ENCODE measurements at regions not wholly inside any gene's neighbourhood (a gene's known extent, or its start where the extent isn't known, plus 50 kb on each side); places are given as distances from the start of the nearest gene placed in this dataset.

- no peak for TF ChIP-seq POLR2A (IDR thresholded peaks at IDR 0.05; ENCODE audit: low read depth, low read length)
- FAIRE-seq = no peak
- DNase-seq (ENCODE audit: insufficient read length, low spot score) = no peak
Measured at GRCh38 chr6:44500074-44500473, 112.6 kb downstream of the CDC5L start.

GRCh38 chr6:44503471-44503870 lies 116.0 kb downstream of the CDC5L start:
- DNase-seq (ENCODE audit: insufficient read length, low spot score) (no peak), FAIRE-seq (no peak)
- no peak for TF ChIP-seq POLR2A (IDR thresholded peaks at IDR 0.05; ENCODE audit: low read depth, low read length)

- FAIRE-seq (no peak), DNase-seq (ENCODE audit: insufficient read length, low spot score) (no peak)
- no peak for TF ChIP-seq POLR2A (IDR thresholded peaks at IDR 0.05; ENCODE audit: low read depth, low read length)
Measured at GRCh38 chr6:44504301-44504791, 116.8 kb downstream of the CDC5L start.

- FAIRE-seq (no peak), DNase-seq (ENCODE audit: insufficient read length, low spot score) (no peak)
- no peak for TF ChIP-seq POLR2A (IDR thresholded peaks at IDR 0.05; ENCODE audit: low read depth, low read length)
Measured at GRCh38 chr6:44505751-44506150, 118.2 kb downstream of the CDC5L start.

- no peak for FAIRE-seq
- no peak for TF ChIP-seq POLR2A (IDR thresholded peaks at IDR 0.05; ENCODE audit: low read depth, low read length)
- DNase-seq (ENCODE audit: insufficient read length, low spot score) = no peak
Measured at GRCh38 chr6:44507014-44507413, 119.5 kb downstream of the CDC5L start.

- no peak for TF ChIP-seq POLR2A (IDR thresholded peaks at IDR 0.05; ENCODE audit: low read depth, low read length)
- DNase-seq (ENCODE audit: insufficient read length, low spot score) (no peak), FAIRE-seq (no peak)
Measured at GRCh38 chr6:44508646-44509045, 121.1 kb downstream of the CDC5L start.

GRCh38 chr6:44511126-44511525 lies 123.6 kb downstream of the CDC5L start:
- no peak for TF ChIP-seq POLR2A (IDR thresholded peaks at IDR 0.05; ENCODE audit: low read depth, low read length)
- FAIRE-seq (no peak), DNase-seq (ENCODE audit: insufficient read length, low spot score) (no peak)

GRCh38 chr6:44512868-44513741 lies 125.6 kb downstream of the CDC5L start:
- no peak for TF ChIP-seq POLR2A (IDR thresholded peaks at IDR 0.05; ENCODE audit: low read depth, low read length)
- FAIRE-seq = no peak
- DNase-seq (ENCODE audit: insufficient read length, low spot score) = no peak

- DNase-seq (ENCODE audit: insufficient read length, low spot score) = no peak
- TF ChIP-seq POLR2A (IDR thresholded peaks at IDR 0.05; ENCODE audit: low read depth, low read length) = no peak
- no peak for FAIRE-seq
Measured at GRCh38 chr6:44514085-44514484, 126.6 kb downstream of the CDC5L start.

- FAIRE-seq (no peak), DNase-seq (ENCODE audit: insufficient read length, low spot score) (no peak)
- no peak for TF ChIP-seq POLR2A (IDR thresholded peaks at IDR 0.05; ENCODE audit: low read depth, low read length)
Measured at GRCh38 chr6:44514576-44515193, 127.2 kb downstream of the CDC5L start.

- no peak for TF ChIP-seq POLR2A (IDR thresholded peaks at IDR 0.05; ENCODE audit: low read depth, low read length)
- no peak for FAIRE-seq
- no peak for DNase-seq (ENCODE audit: insufficient read length, low spot score)
Measured at GRCh38 chr6:44522871-44523270, 135.4 kb downstream of the CDC5L start.

GRCh38 chr6:44524476-44525227 lies 137.1 kb downstream of the CDC5L start:
- FAIRE-seq = no peak

GRCh38 chr6:44525761-44526351 lies 138.3 kb downstream of the CDC5L start:
- DNase-seq (ENCODE audit: insufficient read length, low spot score) (no peak), FAIRE-seq (no peak)
- no peak for TF ChIP-seq POLR2A (IDR thresholded peaks at IDR 0.05; ENCODE audit: low read depth, low read length)

More at GRCh38 chr6:44524476-44525227, 137.1 kb downstream of the CDC5L start:
- no peak for DNase-seq (ENCODE audit: insufficient read length, low spot score)
- TF ChIP-seq POLR2A (IDR thresholded peaks at IDR 0.05; ENCODE audit: low read depth, low read length) = no peak

- no peak for FAIRE-seq
- no peak for DNase-seq (ENCODE audit: insufficient read length, low spot score)
- TF ChIP-seq POLR2A (IDR thresholded peaks at IDR 0.05; ENCODE audit: low read depth, low read length) = no peak
Measured at GRCh38 chr6:44527181-44527580, 139.7 kb downstream of the CDC5L start.
